ENCODE measurements at regions not wholly inside any gene's neighbourhood (a gene's known extent, or its start where the extent isn't known, plus 50 kb on each side); places are given as distances from the start of the nearest gene placed in this dataset.

GRCh38 chr6:90654806-90655205, 67.9 kb upstream of the MAP3K7 start:
- DNase-seq (ENCODE audit: low spot score): no peak
- TF ChIP-seq CTCF (IDR thresholded peaks at IDR 0.05; ENCODE audit: extremely low read depth, insufficient read depth, missing control alignments): no peak
- in situ Hi-C loops (cut with MboI; ENCODE audit: low pct_unique_long_range_greater_than_20kb, low sequenced_read_pairs, unreplicated experiment): no loop called here

- in situ Hi-C loops (cut with MboI; ENCODE audit: low pct_unique_long_range_greater_than_20kb, low sequenced_read_pairs, unreplicated experiment): no loop called here
- DNase-seq (ENCODE audit: low spot score): no peak
- TF ChIP-seq CTCF (IDR thresholded peaks at IDR 0.05; ENCODE audit: extremely low read depth, insufficient read depth, missing control alignments): no peak
Measured at GRCh38 chr6:90654166-90654565, 67.3 kb upstream of the MAP3K7 start.

GRCh38 chr6:90653750-90654149, 66.9 kb upstream of the MAP3K7 start:
- no peak for TF ChIP-seq CTCF (IDR thresholded peaks at IDR 0.05; ENCODE audit: extremely low read depth, insufficient read depth, missing control alignments)
- DNase-seq (ENCODE audit: low spot score): no peak
- in situ Hi-C loops (cut with MboI; ENCODE audit: low pct_unique_long_range_greater_than_20kb, low sequenced_read_pairs, unreplicated experiment): no loop called here

GRCh38 chr6:90650041-90650940, 63.4 kb upstream of the MAP3K7 start:
- no peak for DNase-seq (ENCODE audit: low spot score)
- in situ Hi-C loops (cut with MboI; ENCODE audit: low pct_unique_long_range_greater_than_20kb, low sequenced_read_pairs, unreplicated experiment): no loop called here
- TF ChIP-seq CTCF (IDR thresholded peaks at IDR 0.05; ENCODE audit: extremely low read depth, insufficient read depth, missing control alignments): no peak

GRCh38 chr6:90648873-90649272, 62.0 kb upstream of the MAP3K7 start:
- no peak for DNase-seq (ENCODE audit: low spot score)
- in situ Hi-C loops (cut with MboI; ENCODE audit: low pct_unique_long_range_greater_than_20kb, low sequenced_read_pairs, unreplicated experiment): no loop called here

GRCh38 chr6:90646940-90647339, 60.1 kb upstream of the MAP3K7 start:
- no peak for TF ChIP-seq CTCF (IDR thresholded peaks at IDR 0.05; ENCODE audit: extremely low read depth, insufficient read depth, missing control alignments)
- in situ Hi-C loops (cut with MboI; ENCODE audit: low pct_unique_long_range_greater_than_20kb, low sequenced_read_pairs, unreplicated experiment): no loop called here
- no peak for DNase-seq (ENCODE audit: low spot score)

More at GRCh38 chr6:90648873-90649272, 62.0 kb upstream of the MAP3K7 start:
- TF ChIP-seq CTCF (IDR thresholded peaks at IDR 0.05; ENCODE audit: extremely low read depth, insufficient read depth, missing control alignments): no peak

Measured in GM13977 (cell line).